ENCODE measurements at regions not wholly inside any gene's neighbourhood (a gene's known extent, or its start where the extent isn't known, plus 50 kb on each side); places are given as distances from the start of the nearest gene placed in this dataset.

DNA sequence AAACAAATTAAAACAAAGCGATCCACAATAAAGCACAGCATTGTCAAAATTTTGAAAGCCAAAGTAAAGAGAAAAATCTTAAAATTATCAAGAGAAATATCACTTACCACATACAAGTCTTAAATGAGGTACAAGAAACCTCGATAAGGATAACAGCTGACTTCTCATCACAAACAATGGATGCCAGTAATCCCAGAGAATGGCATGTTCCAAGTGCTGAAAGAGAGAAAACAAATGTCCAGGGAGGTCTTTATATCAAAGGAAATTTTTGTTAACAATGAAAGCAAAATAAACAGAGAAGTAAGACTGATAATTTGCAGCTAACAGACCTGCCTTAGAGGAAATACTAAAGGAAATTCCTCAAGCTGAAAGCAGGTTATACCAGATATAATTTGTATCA is 460.4 kb upstream of the HS3ST1 start:
- in situ Hi-C loops (cut with MboI; ENCODE audit: low sequenced_read_pairs, unreplicated experiment): no loop called here
- TF ChIP-seq, protein P1, sequence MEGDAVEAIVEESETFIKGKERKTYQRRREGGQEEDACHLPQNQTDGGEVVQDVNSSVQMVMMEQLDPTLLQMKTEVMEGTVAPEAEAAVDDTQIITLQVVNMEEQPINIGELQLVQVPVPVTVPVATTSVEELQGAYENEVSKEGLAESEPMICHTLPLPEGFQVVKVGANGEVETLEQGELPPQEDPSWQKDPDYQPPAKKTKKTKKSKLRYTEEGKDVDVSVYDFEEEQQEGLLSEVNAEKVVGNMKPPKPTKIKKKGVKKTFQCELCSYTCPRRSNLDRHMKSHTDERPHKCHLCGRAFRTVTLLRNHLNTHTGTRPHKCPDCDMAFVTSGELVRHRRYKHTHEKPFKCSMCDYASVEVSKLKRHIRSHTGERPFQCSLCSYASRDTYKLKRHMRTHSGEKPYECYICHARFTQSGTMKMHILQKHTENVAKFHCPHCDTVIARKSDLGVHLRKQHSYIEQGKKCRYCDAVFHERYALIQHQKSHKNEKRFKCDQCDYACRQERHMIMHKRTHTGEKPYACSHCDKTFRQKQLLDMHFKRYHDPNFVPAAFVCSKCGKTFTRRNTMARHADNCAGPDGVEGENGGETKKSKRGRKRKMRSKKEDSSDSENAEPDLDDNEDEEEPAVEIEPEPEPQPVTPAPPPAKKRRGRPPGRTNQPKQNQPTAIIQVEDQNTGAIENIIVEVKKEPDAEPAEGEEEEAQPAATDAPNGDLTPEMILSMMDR (IDR thresholded peaks at IDR 0.05; ENCODE audit: borderline replicate concordance, control extremely low read depth, extremely low read depth, insufficient read depth, missing control alignments): no peak
- no peak for DNase-seq (ENCODE audit: low spot score)

DNA sequence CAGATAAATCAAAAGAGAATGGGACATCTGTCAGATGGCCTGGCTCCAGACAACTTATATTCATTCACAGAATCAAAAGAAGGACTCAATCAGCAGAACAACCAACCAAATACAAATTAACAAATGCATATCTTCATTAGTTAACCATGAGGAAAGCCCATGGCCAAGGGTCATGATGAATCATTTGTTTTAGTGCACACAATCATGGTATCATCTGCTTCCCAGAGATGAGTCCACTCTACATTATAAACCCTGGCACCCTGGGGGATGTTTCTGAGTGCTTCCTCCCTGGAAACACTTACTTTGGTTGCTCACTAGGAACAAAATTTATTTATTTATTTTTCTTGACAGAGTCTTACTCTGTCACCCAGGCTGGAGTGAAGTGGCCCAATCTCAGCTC is 453.3 kb upstream of the HS3ST1 start:
- TF ChIP-seq, protein P1 (IDR thresholded peaks at IDR 0.05; ENCODE audit: borderline replicate concordance, control extremely low read depth, extremely low read depth, insufficient read depth, missing control alignments): no peak
- no peak for DNase-seq (ENCODE audit: low spot score)
- in situ Hi-C loops (cut with MboI; ENCODE audit: low sequenced_read_pairs, unreplicated experiment): no loop called here

DNA sequence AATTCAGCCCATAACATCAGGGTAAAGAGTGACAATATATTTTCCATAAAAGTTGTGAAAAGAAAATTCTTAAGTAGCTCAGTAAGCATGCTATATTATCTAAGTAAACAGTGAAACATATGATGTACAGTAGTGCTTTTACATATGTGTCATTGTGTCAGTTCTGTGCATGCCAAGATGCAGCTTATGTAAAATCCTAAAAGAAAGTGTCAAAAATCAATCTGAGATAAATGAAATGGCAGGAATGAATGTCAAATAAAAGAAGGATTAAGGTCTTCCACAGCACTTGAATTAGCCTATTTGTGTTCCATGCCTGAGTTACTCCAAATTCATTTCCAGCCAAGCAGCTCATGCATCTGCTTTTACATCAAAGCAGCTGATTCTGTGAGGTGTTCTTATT is 452.7 kb upstream of the HS3ST1 start:
- TF ChIP-seq, protein P1 (IDR thresholded peaks at IDR 0.05; ENCODE audit: borderline replicate concordance, control extremely low read depth, extremely low read depth, insufficient read depth, missing control alignments): no peak
- DNase-seq (ENCODE audit: low spot score): no peak

DNA sequence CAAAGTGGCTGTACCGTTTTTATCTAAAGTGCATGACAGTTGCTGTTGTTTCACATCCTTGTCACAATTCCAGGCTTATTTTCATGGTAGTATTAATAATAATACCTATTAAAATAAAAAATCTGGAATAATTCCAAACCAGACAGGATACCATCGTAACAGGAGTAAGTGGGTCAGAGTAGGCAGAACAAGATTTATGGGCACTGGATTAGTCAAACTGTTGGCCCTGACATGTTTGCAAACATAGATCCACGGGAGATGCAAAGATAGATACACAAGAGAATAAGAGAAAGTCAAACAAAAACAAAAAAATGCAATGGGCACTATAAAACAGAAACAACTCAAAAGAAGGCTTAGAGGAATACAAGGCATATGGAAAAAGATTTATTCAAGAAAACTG is 449.5 kb upstream of the HS3ST1 start:
- in situ Hi-C loops (cut with MboI; ENCODE audit: low sequenced_read_pairs, unreplicated experiment): no loop called here
- TF ChIP-seq, protein P1 (IDR thresholded peaks at IDR 0.05; ENCODE audit: borderline replicate concordance, control extremely low read depth, extremely low read depth, insufficient read depth, missing control alignments): no peak
- no peak for DNase-seq (ENCODE audit: low spot score)

More for the DNA sequence above, 452.7 kb upstream of the HS3ST1 start:
- in situ Hi-C loops (cut with MboI; ENCODE audit: low sequenced_read_pairs, unreplicated experiment): no loop called here

DNA sequence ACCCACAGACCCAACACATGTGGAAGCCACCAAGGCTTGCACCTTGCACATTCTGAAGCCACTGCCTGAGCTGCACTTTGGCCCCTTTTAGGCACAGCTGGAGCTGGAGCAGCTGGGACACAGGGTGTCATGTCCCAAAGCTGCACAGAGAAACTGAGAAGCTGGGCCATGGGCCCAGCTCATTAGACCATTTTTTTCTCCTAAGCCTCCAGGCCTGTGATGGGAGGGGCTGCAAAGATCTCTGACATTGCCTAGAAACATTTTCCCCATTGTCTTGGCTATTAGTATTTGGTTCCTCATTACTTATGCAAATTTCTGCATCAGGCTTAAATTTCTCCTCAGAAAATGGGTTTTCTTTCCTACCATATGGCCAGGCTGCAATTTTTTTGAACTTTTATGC is 447.4 kb upstream of the HS3ST1 start:
- in situ Hi-C loops (cut with MboI; ENCODE audit: low sequenced_read_pairs, unreplicated experiment): no loop called here
- TF ChIP-seq, protein P1 (IDR thresholded peaks at IDR 0.05; ENCODE audit: borderline replicate concordance, control extremely low read depth, extremely low read depth, insufficient read depth, missing control alignments): no peak
- no peak for DNase-seq (ENCODE audit: low spot score)

DNA sequence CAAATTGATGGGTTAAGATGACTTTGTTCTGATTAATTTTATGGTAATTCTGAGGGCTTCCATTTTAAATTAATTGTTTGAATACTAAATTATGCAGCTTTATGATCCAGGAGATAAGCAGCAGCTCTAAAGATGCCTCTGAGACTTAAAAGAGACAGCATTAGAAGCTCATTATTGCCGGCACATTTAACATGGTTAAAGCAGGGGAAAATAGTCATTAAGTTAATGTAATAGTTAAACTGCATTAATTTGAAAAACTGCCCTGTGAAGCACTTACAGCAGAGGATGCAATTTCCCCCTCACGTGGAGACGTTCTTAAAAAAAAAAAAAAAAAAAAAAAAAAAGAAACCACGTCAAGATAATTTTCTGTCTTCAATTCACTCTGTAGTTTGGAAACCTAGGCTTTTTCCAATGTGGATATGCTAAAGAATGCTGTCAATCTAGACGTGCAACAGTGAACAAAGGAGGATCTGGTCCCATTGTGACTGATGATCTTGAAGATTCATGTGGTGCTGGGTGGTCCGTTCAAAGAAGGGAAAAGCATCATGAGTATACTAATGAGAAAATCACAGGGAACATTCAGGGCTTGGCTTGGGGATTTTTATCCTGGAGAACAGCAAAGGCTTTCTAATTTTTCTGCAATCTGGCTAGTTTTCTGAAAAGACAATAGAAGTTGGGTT is 440.6 kb upstream of the HS3ST1 start:
- no peak for DNase-seq (ENCODE audit: low spot score)
- TF ChIP-seq, protein P1 (IDR thresholded peaks at IDR 0.05; ENCODE audit: borderline replicate concordance, control extremely low read depth, extremely low read depth, insufficient read depth, missing control alignments): no peak
- in situ Hi-C loops (cut with MboI; ENCODE audit: low sequenced_read_pairs, unreplicated experiment): no loop called here

All from GM13976 (cell line).